ENCODE measurements at regions not wholly inside any gene's neighbourhood (a gene's known extent, or its start where the extent isn't known, plus 50 kb on each side); places are given as distances from the start of the nearest gene placed in this dataset.

DNA sequence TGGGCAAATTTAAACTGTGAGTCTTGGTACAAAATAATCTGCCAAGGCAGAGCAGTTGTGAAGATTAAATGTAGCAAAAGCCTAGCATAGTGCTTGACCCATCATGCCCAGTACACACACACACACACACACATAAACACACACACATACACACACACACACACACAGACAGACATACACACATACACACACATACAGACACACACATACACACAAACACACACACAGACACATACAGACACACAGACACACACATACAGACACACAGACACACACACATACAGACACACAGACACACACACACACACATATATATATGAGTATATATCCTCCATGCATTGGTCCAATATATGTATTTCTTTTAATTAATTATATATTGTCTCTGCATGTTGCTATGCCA, 328.8 kb upstream of the DNAJC19 start:
- no peak overlapping the region for H3K27ac Mint-ChIP-seq
- no peak for DNase-seq (ENCODE audit: low spot score, unreplicated experiment)
- no peak overlapping the region for H3K4me3 Mint-ChIP-seq (ENCODE audit: low read depth)
- no peaks in the 10 kb centered on the region for H3K4me1 Mint-ChIP-seq (ENCODE audit: low read depth)
- TF ChIP-seq, protein P1, sequence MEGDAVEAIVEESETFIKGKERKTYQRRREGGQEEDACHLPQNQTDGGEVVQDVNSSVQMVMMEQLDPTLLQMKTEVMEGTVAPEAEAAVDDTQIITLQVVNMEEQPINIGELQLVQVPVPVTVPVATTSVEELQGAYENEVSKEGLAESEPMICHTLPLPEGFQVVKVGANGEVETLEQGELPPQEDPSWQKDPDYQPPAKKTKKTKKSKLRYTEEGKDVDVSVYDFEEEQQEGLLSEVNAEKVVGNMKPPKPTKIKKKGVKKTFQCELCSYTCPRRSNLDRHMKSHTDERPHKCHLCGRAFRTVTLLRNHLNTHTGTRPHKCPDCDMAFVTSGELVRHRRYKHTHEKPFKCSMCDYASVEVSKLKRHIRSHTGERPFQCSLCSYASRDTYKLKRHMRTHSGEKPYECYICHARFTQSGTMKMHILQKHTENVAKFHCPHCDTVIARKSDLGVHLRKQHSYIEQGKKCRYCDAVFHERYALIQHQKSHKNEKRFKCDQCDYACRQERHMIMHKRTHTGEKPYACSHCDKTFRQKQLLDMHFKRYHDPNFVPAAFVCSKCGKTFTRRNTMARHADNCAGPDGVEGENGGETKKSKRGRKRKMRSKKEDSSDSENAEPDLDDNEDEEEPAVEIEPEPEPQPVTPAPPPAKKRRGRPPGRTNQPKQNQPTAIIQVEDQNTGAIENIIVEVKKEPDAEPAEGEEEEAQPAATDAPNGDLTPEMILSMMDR (IDR thresholded peaks at IDR 0.05; ENCODE audit: unreplicated experiment), result no peak
- peaks cover 4% of the 10 kb centered on the region for H3K36me3 Mint-ChIP-seq (ENCODE audit: insufficient read depth)
- peaks cover 21% of the 10 kb centered on the region for H3K9me3 Mint-ChIP-seq (ENCODE audit: low read depth)
- H3K27me3 Mint-ChIP-seq, result peaks cover 17% of the 10 kb centered on the region

DNA sequence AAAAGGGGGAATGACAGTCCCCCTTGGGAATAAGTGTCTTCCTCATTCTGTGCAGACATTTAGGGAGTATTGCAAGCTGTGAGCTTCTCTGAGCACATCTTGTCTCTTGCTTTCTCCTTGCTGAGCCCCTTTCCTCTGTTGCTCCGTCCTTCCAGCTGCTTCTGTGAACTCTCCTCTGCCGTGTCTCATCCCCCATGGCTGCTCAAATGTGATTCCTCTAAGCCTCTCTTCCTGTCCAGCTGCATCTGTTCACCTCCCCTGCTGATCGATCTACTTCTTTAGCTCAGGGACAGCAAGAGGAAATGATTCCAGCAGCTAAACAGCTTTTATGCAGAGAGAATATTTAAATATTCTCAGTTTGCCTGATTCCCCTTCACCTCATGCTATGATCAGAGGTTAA, 328.0 kb upstream of the DNAJC19 start:
- Mint-ChIP-seq H3K9me3 (ENCODE audit: low read depth) (peaks cover 16% of the 10 kb centered on the region), H3K36me3 (ENCODE audit: insufficient read depth) (peaks cover 4% of the 10 kb centered on the region), H3K27ac (no peak overlapping the region), H3K4me3 (ENCODE audit: low read depth) (no peak overlapping the region), H3K4me1 (ENCODE audit: low read depth) (peaks cover 2% of the 10 kb centered on the region), H3K27me3 (peaks cover 25% of the 10 kb centered on the region)
- TF ChIP-seq, protein P1 (IDR thresholded peaks at IDR 0.05; ENCODE audit: unreplicated experiment), result no peak
- no peak for DNase-seq (ENCODE audit: low spot score, unreplicated experiment)

DNA sequence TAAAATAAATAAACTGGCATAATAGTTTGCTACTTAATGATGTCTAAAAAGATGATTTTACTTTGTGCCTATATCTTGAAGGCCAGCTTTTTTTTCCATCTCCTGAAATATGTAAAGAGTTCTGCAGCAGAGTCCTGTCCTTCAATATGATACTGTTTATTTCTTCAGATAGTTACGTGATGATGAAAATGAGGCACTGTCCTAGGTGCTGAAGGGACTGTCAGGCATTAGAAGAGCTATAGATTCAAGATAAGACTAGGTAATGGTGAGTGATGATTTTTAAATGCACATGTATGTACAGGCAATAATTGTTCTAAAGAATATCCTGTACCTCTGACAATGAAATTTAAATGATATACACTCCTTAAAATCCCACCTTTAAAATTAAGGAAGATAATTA, 326.9 kb upstream of the DNAJC19 start:
- TF ChIP-seq, protein P1 (IDR thresholded peaks at IDR 0.05; ENCODE audit: unreplicated experiment), result no peak
- no peak overlapping the region for H3K27ac Mint-ChIP-seq
- DNase-seq (ENCODE audit: low spot score, unreplicated experiment), result no peak
- peaks cover 6% of the 10 kb centered on the region for H3K9me3 Mint-ChIP-seq (ENCODE audit: low read depth)
- H3K36me3 Mint-ChIP-seq (ENCODE audit: insufficient read depth), result no peaks in the 10 kb centered on the region
- peaks cover 4% of the 10 kb centered on the region for H3K4me1 Mint-ChIP-seq (ENCODE audit: low read depth)
- no peak overlapping the region for H3K4me3 Mint-ChIP-seq (ENCODE audit: low read depth)
- H3K27me3 Mint-ChIP-seq, result peaks cover 30% of the 10 kb centered on the region

DNA sequence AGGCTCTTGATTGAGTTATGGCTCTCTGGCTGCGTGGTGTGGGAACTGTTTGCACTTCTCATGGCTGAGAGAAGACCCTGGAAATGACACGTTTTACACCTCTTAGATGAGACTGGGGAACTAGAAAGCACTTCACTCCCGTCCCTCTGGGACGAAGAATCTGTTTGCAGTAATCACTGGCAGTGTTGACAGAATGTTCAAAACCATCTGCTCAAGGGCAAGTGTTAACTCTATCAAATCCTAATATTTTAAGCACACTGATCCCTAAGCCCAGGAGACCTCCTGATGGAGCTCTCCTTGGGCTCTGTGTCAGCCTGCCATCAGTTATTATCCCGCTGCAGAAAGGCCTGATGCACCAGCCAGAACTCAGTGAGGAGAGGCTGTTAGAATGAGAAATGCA, 323.8 kb upstream of the DNAJC19 start:
- H3K27me3 Mint-ChIP-seq, result peaks cover 49% of the 10 kb centered on the region
- H3K4me3 Mint-ChIP-seq (ENCODE audit: low read depth), result no peak overlapping the region

DNA sequence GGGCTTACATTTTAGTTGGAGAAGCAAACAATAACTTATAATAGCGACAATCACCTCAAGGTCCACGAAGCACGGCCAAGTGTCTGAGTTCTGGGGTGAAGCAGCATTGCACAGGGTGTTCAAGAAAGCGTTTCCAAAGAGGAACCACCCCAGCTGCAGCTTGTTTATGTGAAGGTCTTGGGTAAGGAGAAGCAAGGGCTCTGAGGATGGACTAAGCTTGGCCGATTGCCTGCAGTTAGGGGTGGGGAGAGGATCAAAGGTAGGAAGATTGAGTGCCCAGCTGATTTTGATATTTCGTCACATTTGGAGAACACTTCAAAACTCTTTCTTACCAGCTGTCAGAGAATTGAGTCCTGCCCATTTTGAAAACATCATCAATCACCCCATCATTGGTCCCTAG, 321.6 kb upstream of the DNAJC19 start:
- H3K4me1 Mint-ChIP-seq (ENCODE audit: low read depth), result peaks cover 10% of the 10 kb centered on the region
- no peaks in the 10 kb centered on the region for H3K36me3 Mint-ChIP-seq (ENCODE audit: insufficient read depth)
- peaks cover 53% of the 10 kb centered on the region for H3K27me3 Mint-ChIP-seq
- H3K27ac Mint-ChIP-seq, result no peak overlapping the region
- no peak for DNase-seq (ENCODE audit: low spot score, unreplicated experiment)
- peaks cover 5% of the 10 kb centered on the region for H3K9me3 Mint-ChIP-seq (ENCODE audit: low read depth)
- no peak overlapping the region for H3K4me3 Mint-ChIP-seq (ENCODE audit: low read depth)
- TF ChIP-seq, protein P1 (IDR thresholded peaks at IDR 0.05; ENCODE audit: unreplicated experiment), result no peak

More for the DNA sequence above, 323.8 kb upstream of the DNAJC19 start:
- TF ChIP-seq, protein P1 (IDR thresholded peaks at IDR 0.05; ENCODE audit: unreplicated experiment), result no peak
- H3K9me3 Mint-ChIP-seq (ENCODE audit: low read depth), result no peaks in the 10 kb centered on the region
- H3K4me1 Mint-ChIP-seq (ENCODE audit: low read depth), result peaks cover 10% of the 10 kb centered on the region
- no peaks in the 10 kb centered on the region for H3K36me3 Mint-ChIP-seq (ENCODE audit: insufficient read depth)
- no peak overlapping the region for H3K27ac Mint-ChIP-seq
- DNase-seq (ENCODE audit: low spot score, unreplicated experiment), result no peak
